Right lobe of liver (tissue), 4 donors: ENCODE measurements at regions not wholly inside any gene's neighbourhood (a gene's known extent, or its start where the extent isn't known, plus 50 kb on each side); places are given as distances from the start of the nearest gene placed in this dataset.

ENCODE experiments used
- CTCF ChIP-seq, 4 donors: fragments of 200-600 bp in 3 of 4; fragments of 450-650 bp in 1 of 4; IDR thresholded peaks; one replicate each; pipeline versions ENCODE4 v1.5.1 to v1.8.0; 2016 to 2022; ENCODE audit warnings: antibody characterized with exemption in 4 of 4, mild to moderate bottlenecking in 2 of 4
- POLR2A ChIP-seq: fragments of 450-650 bp; IDR thresholded peaks from one replicate; pipeline ENCODE4 v1.6.1; 2017; ENCODE audit warnings: antibody characterized with exemption, mild to moderate bottlenecking
- donor health status: DM: no; HTN: no; CAD: no.
- donor health status: DM: no; HTN: no; CAD: no.
- donor health status: DM: no; HTN: yes; CAD: no.

- TF ChIP-seq CTCF (IDR thresholded peaks at IDR 0.05) = no peak
- TF ChIP-seq POLR2A = no peak
Observed at GRCh38 chrX:38937926-38938325, 136.7 kb downstream of the MID1IP1 start.
